ENCODE measurements at regions not wholly inside any gene's neighbourhood (a gene's known extent, or its start where the extent isn't known, plus 50 kb on each side); places are given as distances from the start of the nearest gene placed in this dataset.
A peak's percentile ranks its signal among the peaks of the same experiment; 100 is the strongest.

- intact Hi-C loops (cut with DNase I), result no loop called here
- Histone ChIP-seq H3K36me3 (ENCODE audit: control insufficient read depth in 2 of 3, insufficient read depth in 3 of 3, low read length in 3 of 3) (no peaks in the 10 kb centered on the region), H3K27ac (ENCODE audit: low read depth in 2 of 2, low read length in 2 of 2) (peak overlapping the region; percentile 74 to 87), H3K4me1 (ENCODE audit: control insufficient read depth in 2 of 3, insufficient read depth in 2 of 3, low read depth in 1 of 3, low read length in 3 of 3) (peaks cover 3 to 7% (median 6%) of the 10 kb centered on the region in 3 donors), H3K27me3 (ENCODE audit: control insufficient read depth, insufficient read depth, low read length) (no peaks in the 10 kb centered on the region), H3K4me3 (ENCODE audit: low read length in 3 of 3) (peak overlapping the region in 1 of 3 donors; percentile 17), H3K9me3 (ENCODE audit: control insufficient read depth in 2 of 3, insufficient read depth in 1 of 3, low read length in 3 of 3) (no peaks in the 10 kb centered on the region), H3K9ac (ENCODE audit: low read length in 3 of 3) (no peak overlapping the region)
- DNase-seq (peak in 4 of 5 donors; percentile 30 to 68 (median 54)), FAIRE-seq (no peak)
- TF ChIP-seq, protein P1, sequence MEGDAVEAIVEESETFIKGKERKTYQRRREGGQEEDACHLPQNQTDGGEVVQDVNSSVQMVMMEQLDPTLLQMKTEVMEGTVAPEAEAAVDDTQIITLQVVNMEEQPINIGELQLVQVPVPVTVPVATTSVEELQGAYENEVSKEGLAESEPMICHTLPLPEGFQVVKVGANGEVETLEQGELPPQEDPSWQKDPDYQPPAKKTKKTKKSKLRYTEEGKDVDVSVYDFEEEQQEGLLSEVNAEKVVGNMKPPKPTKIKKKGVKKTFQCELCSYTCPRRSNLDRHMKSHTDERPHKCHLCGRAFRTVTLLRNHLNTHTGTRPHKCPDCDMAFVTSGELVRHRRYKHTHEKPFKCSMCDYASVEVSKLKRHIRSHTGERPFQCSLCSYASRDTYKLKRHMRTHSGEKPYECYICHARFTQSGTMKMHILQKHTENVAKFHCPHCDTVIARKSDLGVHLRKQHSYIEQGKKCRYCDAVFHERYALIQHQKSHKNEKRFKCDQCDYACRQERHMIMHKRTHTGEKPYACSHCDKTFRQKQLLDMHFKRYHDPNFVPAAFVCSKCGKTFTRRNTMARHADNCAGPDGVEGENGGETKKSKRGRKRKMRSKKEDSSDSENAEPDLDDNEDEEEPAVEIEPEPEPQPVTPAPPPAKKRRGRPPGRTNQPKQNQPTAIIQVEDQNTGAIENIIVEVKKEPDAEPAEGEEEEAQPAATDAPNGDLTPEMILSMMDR (IDR thresholded peaks at IDR 0.05; ENCODE audit: borderline replicate concordance, extremely low read depth, insufficient read depth), result no peak
These were observed 199.6 kb upstream of the DAB2 start for GRCh38 chr5:39624268-39624886.

GRCh38 chr5:39623291-39623865, 198.6 kb upstream of the DAB2 start:
- Histone ChIP-seq H3K36me3 (ENCODE audit: control insufficient read depth in 2 of 3, insufficient read depth in 3 of 3, low read length in 3 of 3) (no peaks in the 10 kb centered on the region), H3K4me1 (ENCODE audit: control insufficient read depth in 2 of 3, insufficient read depth in 2 of 3, low read depth in 1 of 3, low read length in 3 of 3) (peaks cover 3 to 7% (median 6%) of the 10 kb centered on the region in 3 donors), H3K9ac (ENCODE audit: low read length in 3 of 3) (no peak overlapping the region), H3K4me3 (ENCODE audit: low read length in 3 of 3) (no peak overlapping the region), H3K27me3 (ENCODE audit: control insufficient read depth, insufficient read depth, low read length) (no peaks in the 10 kb centered on the region), H3K9me3 (ENCODE audit: control insufficient read depth in 2 of 3, insufficient read depth in 1 of 3, low read length in 3 of 3) (no peaks in the 10 kb centered on the region), H3K27ac (ENCODE audit: low read depth in 2 of 2, low read length in 2 of 2) (no peak overlapping the region)
- FAIRE-seq (peak; percentile 57), DNase-seq (no peak)
- intact Hi-C loops (cut with DNase I), result no loop called here
- TF ChIP-seq, protein P1 (IDR thresholded peaks at IDR 0.05; ENCODE audit: borderline replicate concordance, extremely low read depth, insufficient read depth), result no peak

DNA sequence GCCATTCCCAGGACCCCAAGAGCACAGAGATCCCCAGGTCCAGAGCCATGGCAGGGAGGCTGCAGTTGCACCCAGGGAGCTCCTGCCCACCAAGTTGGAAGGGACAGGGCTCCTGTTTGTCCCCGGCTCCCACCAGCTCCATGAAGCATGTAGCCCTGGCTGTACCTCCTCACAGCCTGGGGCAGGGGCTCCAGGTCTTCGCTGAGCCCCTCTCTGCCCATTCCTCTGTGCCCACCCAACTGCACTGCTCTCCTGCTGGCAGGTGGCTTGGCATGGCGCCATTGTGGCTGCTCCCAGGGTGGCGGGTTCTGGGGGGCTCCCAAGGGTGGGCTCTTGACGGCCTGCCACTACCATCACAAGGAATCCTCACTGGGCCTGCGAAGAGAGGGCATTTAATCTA, 197.5 kb upstream of the DAB2 start:
- Histone ChIP-seq H3K4me1 (ENCODE audit: control insufficient read depth in 2 of 3, insufficient read depth in 2 of 3, low read depth in 1 of 3, low read length in 3 of 3) (peaks cover 3 to 7% (median 6%) of the 10 kb centered on the region in 3 donors), H3K9ac (ENCODE audit: low read length in 3 of 3) (no peak overlapping the region), H3K4me3 (ENCODE audit: low read length in 3 of 3) (no peak overlapping the region), H3K27me3 (ENCODE audit: control insufficient read depth, insufficient read depth, low read length) (no peaks in the 10 kb centered on the region), H3K27ac (ENCODE audit: low read depth in 2 of 2, low read length in 2 of 2) (no peak overlapping the region), H3K36me3 (ENCODE audit: control insufficient read depth in 2 of 3, insufficient read depth in 3 of 3, low read length in 3 of 3) (no peaks in the 10 kb centered on the region), H3K9me3 (ENCODE audit: control insufficient read depth in 2 of 3, insufficient read depth in 1 of 3, low read length in 3 of 3) (no peaks in the 10 kb centered on the region)
- intact Hi-C loops (cut with DNase I), result no loop called here
- TF ChIP-seq, protein P1 (IDR thresholded peaks at IDR 0.05; ENCODE audit: borderline replicate concordance, extremely low read depth, insufficient read depth), result no peak
- DNase-seq (no peak), FAIRE-seq (no peak)
